ENCODE measurements at regions not wholly inside any gene's neighbourhood (a gene's known extent, or its start where the extent isn't known, plus 50 kb on each side); places are given as distances from the start of the nearest gene placed in this dataset.

- H3K27ac ChIP-seq (ENCODE audit: low read depth, low read length): no peak overlapping the region
- peaks cover 0 to 1% (median 0%) of the 10 kb centered on the region in 3 donors for H3K4me1 ChIP-seq (ENCODE audit: control insufficient read depth in 3 of 3, insufficient read depth in 3 of 3, low read length in 3 of 3)
Observed at GRCh38 chr9:108766626-108767161, 89.1 kb downstream of the ACTL7B start.

GRCh38 chr9:108765265-108765664 lies 90.5 kb downstream of the ACTL7B start:
- no peaks in the 10 kb centered on the region for H3K36me3 ChIP-seq (ENCODE audit: control insufficient read depth in 3 of 3, insufficient read depth in 3 of 3, low read length in 3 of 3)
- H3K27ac ChIP-seq (ENCODE audit: low read depth, low read length): no peak overlapping the region
- H3K9ac ChIP-seq (ENCODE audit: low read depth in 1 of 3, low read length in 3 of 3): no peak overlapping the region
- no peak overlapping the region for H3K4me3 ChIP-seq (ENCODE audit: low read length in 3 of 3)
- H3K4me1 ChIP-seq (ENCODE audit: control insufficient read depth in 3 of 3, insufficient read depth in 3 of 3, low read length in 3 of 3): peaks cover 0 to 3% (median 0%) of the 10 kb centered on the region in 3 donors
- peaks cover 0 to 5% (median 3%) of the 10 kb centered on the region in 3 donors for H3K9me3 ChIP-seq (ENCODE audit: control insufficient read depth in 3 of 3, low read length in 3 of 3)
- H3K27me3 ChIP-seq (ENCODE audit: control insufficient read depth in 3 of 3, insufficient read depth in 3 of 3, low read length in 3 of 3): no peaks in the 10 kb centered on the region

More at GRCh38 chr9:108766626-108767161, 89.1 kb downstream of the ACTL7B start:
- H3K9ac ChIP-seq (ENCODE audit: low read depth in 1 of 3, low read length in 3 of 3): no peak overlapping the region
- peaks cover 0 to 5% (median 4%) of the 10 kb centered on the region in 3 donors for H3K9me3 ChIP-seq (ENCODE audit: control insufficient read depth in 3 of 3, low read length in 3 of 3)
- no peaks in the 10 kb centered on the region for H3K27me3 ChIP-seq (ENCODE audit: control insufficient read depth in 3 of 3, insufficient read depth in 3 of 3, low read length in 3 of 3)
- no peak overlapping the region for H3K4me3 ChIP-seq (ENCODE audit: low read length in 3 of 3)
- no peaks in the 10 kb centered on the region for H3K36me3 ChIP-seq (ENCODE audit: control insufficient read depth in 3 of 3, insufficient read depth in 3 of 3, low read length in 3 of 3)

GRCh38 chr9:108762348-108763055 lies 93.3 kb downstream of the ACTL7B start:
- H3K4me3 ChIP-seq (ENCODE audit: low read length in 3 of 3): no peak overlapping the region
- H3K27ac ChIP-seq (ENCODE audit: low read depth, low read length): no peak overlapping the region
- H3K36me3 ChIP-seq (ENCODE audit: control insufficient read depth in 3 of 3, insufficient read depth in 3 of 3, low read length in 3 of 3): no peaks in the 10 kb centered on the region
- H3K27me3 ChIP-seq (ENCODE audit: control insufficient read depth in 3 of 3, insufficient read depth in 3 of 3, low read length in 3 of 3): no peaks in the 10 kb centered on the region
- no peaks in the 10 kb centered on the region for H3K9me3 ChIP-seq (ENCODE audit: control insufficient read depth in 3 of 3, low read length in 3 of 3)
- peaks cover 0 to 3% (median 0%) of the 10 kb centered on the region in 3 donors for H3K4me1 ChIP-seq (ENCODE audit: control insufficient read depth in 3 of 3, insufficient read depth in 3 of 3, low read length in 3 of 3)
- no peak overlapping the region for H3K9ac ChIP-seq (ENCODE audit: low read depth in 1 of 3, low read length in 3 of 3)

- no peak overlapping the region for H3K4me3 ChIP-seq (ENCODE audit: low read length in 3 of 3)
- H3K9ac ChIP-seq (ENCODE audit: low read depth in 1 of 3, low read length in 3 of 3): no peak overlapping the region
- peaks cover 0 to under 1% (median 0%) of the 10 kb centered on the region in 3 donors for H3K27me3 ChIP-seq (ENCODE audit: control insufficient read depth in 3 of 3, insufficient read depth in 3 of 3, low read length in 3 of 3)
- peaks cover 0 to 3% (median 0%) of the 10 kb centered on the region in 3 donors for H3K4me1 ChIP-seq (ENCODE audit: control insufficient read depth in 3 of 3, insufficient read depth in 3 of 3, low read length in 3 of 3)
- H3K9me3 ChIP-seq (ENCODE audit: control insufficient read depth in 3 of 3, low read length in 3 of 3): no peaks in the 10 kb centered on the region
- no peaks in the 10 kb centered on the region for H3K36me3 ChIP-seq (ENCODE audit: control insufficient read depth in 3 of 3, insufficient read depth in 3 of 3, low read length in 3 of 3)
- H3K27ac ChIP-seq (ENCODE audit: low read depth, low read length): no peak overlapping the region
Observed at GRCh38 chr9:108761655-108762347, 94.0 kb downstream of the ACTL7B start.

GRCh38 chr9:108760841-108761240 lies 94.9 kb downstream of the ACTL7B start:
- Histone ChIP-seq H3K27me3 (ENCODE audit: control insufficient read depth in 3 of 3, insufficient read depth in 3 of 3, low read length in 3 of 3) (peaks cover 0 to 4% (median 0%) of the 10 kb centered on the region in 3 donors), H3K9me3 (ENCODE audit: control insufficient read depth in 3 of 3, low read length in 3 of 3) (no peaks in the 10 kb centered on the region), H3K4me3 (ENCODE audit: low read length in 3 of 3) (no peak overlapping the region), H3K27ac (ENCODE audit: low read depth, low read length) (no peak overlapping the region), H3K9ac (ENCODE audit: low read depth in 1 of 3, low read length in 3 of 3) (no peak overlapping the region), H3K36me3 (ENCODE audit: control insufficient read depth in 3 of 3, insufficient read depth in 3 of 3, low read length in 3 of 3) (no peaks in the 10 kb centered on the region), H3K4me1 (ENCODE audit: control insufficient read depth in 3 of 3, insufficient read depth in 3 of 3, low read length in 3 of 3) (peaks cover 0 to 3% (median 0%) of the 10 kb centered on the region in 3 donors)

- no peaks in the 10 kb centered on the region for H3K36me3 ChIP-seq (ENCODE audit: control insufficient read depth in 3 of 3, insufficient read depth in 3 of 3, low read length in 3 of 3)
- H3K9ac ChIP-seq (ENCODE audit: low read depth in 1 of 3, low read length in 3 of 3): no peak overlapping the region
- peaks cover 0 to 4% (median 0%) of the 10 kb centered on the region in 3 donors for H3K27me3 ChIP-seq (ENCODE audit: control insufficient read depth in 3 of 3, insufficient read depth in 3 of 3, low read length in 3 of 3)
- no peak overlapping the region for H3K27ac ChIP-seq (ENCODE audit: low read depth, low read length)
- no peak overlapping the region for H3K4me3 ChIP-seq (ENCODE audit: low read length in 3 of 3)
- H3K9me3 ChIP-seq (ENCODE audit: control insufficient read depth in 3 of 3, low read length in 3 of 3): no peaks in the 10 kb centered on the region
- H3K4me1 ChIP-seq (ENCODE audit: control insufficient read depth in 3 of 3, insufficient read depth in 3 of 3, low read length in 3 of 3): peaks cover 0 to 3% (median 0%) of the 10 kb centered on the region in 3 donors
Observed at GRCh38 chr9:108759835-108760234, 96.0 kb downstream of the ACTL7B start.

GRCh38 chr9:108759399-108759798 lies 96.4 kb downstream of the ACTL7B start:
- no peak overlapping the region for H3K27ac ChIP-seq (ENCODE audit: low read depth, low read length)
- no peak overlapping the region for H3K9ac ChIP-seq (ENCODE audit: low read depth in 1 of 3, low read length in 3 of 3)
- H3K4me1 ChIP-seq (ENCODE audit: control insufficient read depth in 3 of 3, insufficient read depth in 3 of 3, low read length in 3 of 3): peaks cover 0 to 3% (median 0%) of the 10 kb centered on the region in 3 donors

GRCh38 chr9:108756746-108757490 lies 98.9 kb downstream of the ACTL7B start:
- no peak overlapping the region for H3K4me3 ChIP-seq (ENCODE audit: low read length in 3 of 3)
- peaks cover 0 to 7% (median 4%) of the 10 kb centered on the region in 3 donors for H3K27me3 ChIP-seq (ENCODE audit: control insufficient read depth in 3 of 3, insufficient read depth in 3 of 3, low read length in 3 of 3)
- peaks cover 0 to 3% (median 0%) of the 10 kb centered on the region in 3 donors for H3K4me1 ChIP-seq (ENCODE audit: control insufficient read depth in 3 of 3, insufficient read depth in 3 of 3, low read length in 3 of 3)
- no peaks in the 10 kb centered on the region for H3K36me3 ChIP-seq (ENCODE audit: control insufficient read depth in 3 of 3, insufficient read depth in 3 of 3, low read length in 3 of 3)
- H3K9me3 ChIP-seq (ENCODE audit: control insufficient read depth in 3 of 3, low read length in 3 of 3): no peaks in the 10 kb centered on the region
- no peak overlapping the region for H3K27ac ChIP-seq (ENCODE audit: low read depth, low read length)
- H3K9ac ChIP-seq (ENCODE audit: low read depth in 1 of 3, low read length in 3 of 3): no peak overlapping the region

More at GRCh38 chr9:108759399-108759798, 96.4 kb downstream of the ACTL7B start:
- Histone ChIP-seq H3K27me3 (ENCODE audit: control insufficient read depth in 3 of 3, insufficient read depth in 3 of 3, low read length in 3 of 3) (peaks cover 0 to 4% (median 0%) of the 10 kb centered on the region in 3 donors), H3K36me3 (ENCODE audit: control insufficient read depth in 3 of 3, insufficient read depth in 3 of 3, low read length in 3 of 3) (no peaks in the 10 kb centered on the region), H3K4me3 (ENCODE audit: low read length in 3 of 3) (no peak overlapping the region), H3K9me3 (ENCODE audit: control insufficient read depth in 3 of 3, low read length in 3 of 3) (no peaks in the 10 kb centered on the region)

- H3K27me3 ChIP-seq (ENCODE audit: control insufficient read depth in 3 of 3, insufficient read depth in 3 of 3, low read length in 3 of 3): peaks cover 0 to 7% (median 4%) of the 10 kb centered on the region in 3 donors
- H3K27ac ChIP-seq (ENCODE audit: low read depth, low read length): no peak overlapping the region
- no peak overlapping the region for H3K9ac ChIP-seq (ENCODE audit: low read depth in 1 of 3, low read length in 3 of 3)
- H3K4me3 ChIP-seq (ENCODE audit: low read length in 3 of 3): no peak overlapping the region
- H3K4me1 ChIP-seq (ENCODE audit: control insufficient read depth in 3 of 3, insufficient read depth in 3 of 3, low read length in 3 of 3): no peaks in the 10 kb centered on the region
- H3K9me3 ChIP-seq (ENCODE audit: control insufficient read depth in 3 of 3, low read length in 3 of 3): no peaks in the 10 kb centered on the region
- H3K36me3 ChIP-seq (ENCODE audit: control insufficient read depth in 3 of 3, insufficient read depth in 3 of 3, low read length in 3 of 3): no peaks in the 10 kb centered on the region
Observed at GRCh38 chr9:108755979-108756378, 99.8 kb downstream of the ACTL7B start.
